B cell (primary cell): ENCODE measurements at regions not wholly inside any gene's neighbourhood (a gene's known extent, or its start where the extent isn't known, plus 50 kb on each side); places are given as distances from the start of the nearest gene placed in this dataset.

Experiments used
- EZH2 ChIP-seq: IDR thresholded peaks from 2 replicates; pipeline ENCODE4 v1.6.1; 2012; ENCODE audit warnings: borderline replicate concordance, low read depth, mild to moderate bottlenecking, moderate library complexity, low read length; ENCODE audit not compliant: insufficient read depth, poor library complexity, severe bottlenecking
- TF ChIP-seq, protein P1 (sequence below): fragments of 200-600 bp; IDR thresholded peaks from one replicate; pipeline ENCODE4 v1.8.0; 2022; ENCODE audit warnings: antibody characterized with exemption, mild to moderate bottlenecking

DNA sequence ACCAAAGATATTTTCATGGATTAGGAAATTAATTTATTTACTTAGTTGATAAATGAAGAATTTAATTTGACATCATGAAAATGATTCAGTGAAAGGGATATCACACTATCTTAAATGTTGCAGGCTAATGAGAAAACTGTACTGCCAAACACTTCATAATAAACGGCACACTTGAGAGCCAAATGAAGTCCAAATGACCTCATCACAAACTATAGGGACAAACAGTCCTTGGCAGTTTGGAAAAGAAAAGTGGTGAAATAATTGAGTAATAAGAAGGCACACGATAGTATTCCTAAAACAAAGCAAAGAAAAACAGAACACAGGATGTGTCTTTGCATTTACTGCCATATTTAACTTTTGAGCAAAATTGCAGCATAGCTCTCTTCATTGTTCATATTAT is 116.9 kb upstream of the TLR4 start:
- no peak for TF ChIP-seq EZH2
- TF ChIP-seq, protein P1, sequence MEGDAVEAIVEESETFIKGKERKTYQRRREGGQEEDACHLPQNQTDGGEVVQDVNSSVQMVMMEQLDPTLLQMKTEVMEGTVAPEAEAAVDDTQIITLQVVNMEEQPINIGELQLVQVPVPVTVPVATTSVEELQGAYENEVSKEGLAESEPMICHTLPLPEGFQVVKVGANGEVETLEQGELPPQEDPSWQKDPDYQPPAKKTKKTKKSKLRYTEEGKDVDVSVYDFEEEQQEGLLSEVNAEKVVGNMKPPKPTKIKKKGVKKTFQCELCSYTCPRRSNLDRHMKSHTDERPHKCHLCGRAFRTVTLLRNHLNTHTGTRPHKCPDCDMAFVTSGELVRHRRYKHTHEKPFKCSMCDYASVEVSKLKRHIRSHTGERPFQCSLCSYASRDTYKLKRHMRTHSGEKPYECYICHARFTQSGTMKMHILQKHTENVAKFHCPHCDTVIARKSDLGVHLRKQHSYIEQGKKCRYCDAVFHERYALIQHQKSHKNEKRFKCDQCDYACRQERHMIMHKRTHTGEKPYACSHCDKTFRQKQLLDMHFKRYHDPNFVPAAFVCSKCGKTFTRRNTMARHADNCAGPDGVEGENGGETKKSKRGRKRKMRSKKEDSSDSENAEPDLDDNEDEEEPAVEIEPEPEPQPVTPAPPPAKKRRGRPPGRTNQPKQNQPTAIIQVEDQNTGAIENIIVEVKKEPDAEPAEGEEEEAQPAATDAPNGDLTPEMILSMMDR: no peak
